ENCODE measurements at regions not wholly inside any gene's neighbourhood (a gene's known extent, or its start where the extent isn't known, plus 50 kb on each side); places are given as distances from the start of the nearest gene placed in this dataset.

GRCh38 chr7:124187962-124188361, 155.1 kb upstream of the TMEM229A start:
- H3K9ac ChIP-seq, result no peak overlapping the region
- H4K20me1 ChIP-seq (ENCODE audit: low read depth), result no peaks in the 10 kb centered on the region
- Mint-ChIP-seq H3K27me3 (ENCODE audit: insufficient read depth, low read depth) (peaks cover 4% of the 10 kb centered on the region), H3K9me3 (no peaks in the 10 kb centered on the region), H3K4me1 (peaks cover 32% of the 10 kb centered on the region), H3K4me3 (no peak overlapping the region), H3K36me3 (no peaks in the 10 kb centered on the region), H3K27ac (no peak overlapping the region)
- peaks cover 16% of the 10 kb centered on the region for H3K4me1 ChIP-seq
- H2AFZ ChIP-seq (replicated peaks), result peak overlapping the region; percentile 85
- no peaks in the 10 kb centered on the region for H3K27me3 ChIP-seq
- H3K9me3 ChIP-seq (ENCODE audit: low read depth), result no peaks in the 10 kb centered on the region
- H3K4me2 ChIP-seq, result peak overlapping the region; percentile 21
- H3K27ac ChIP-seq, result no peak overlapping the region
- DNase-seq (ENCODE audit: low spot score), result peak; percentile 7
- TF ChIP-seq EZH2phosphoT487 (IDR thresholded peaks at IDR 0.05) (no peak), CTCF (IDR thresholded peaks at IDR 0.05) (no peak), EZH2 (IDR thresholded peaks at IDR 0.05) (no peak)
- H3K79me2 ChIP-seq (ENCODE audit: low read depth), result no peaks in the 10 kb centered on the region
- no peaks in the 10 kb centered on the region for H3K36me3 ChIP-seq
- peaks cover 3% of the 10 kb centered on the region for H3F3A ChIP-seq (ENCODE audit: low read depth)
- H3K4me3 ChIP-seq, result no peak overlapping the region

GRCh38 chr7:124183649-124184048, 150.8 kb upstream of the TMEM229A start:
- Histone ChIP-seq H3K36me3 (no peaks in the 10 kb centered on the region), H3K9ac (no peak overlapping the region), H3K27me3 (no peaks in the 10 kb centered on the region), H3K9me3 (ENCODE audit: low read depth) (no peaks in the 10 kb centered on the region), H4K20me1 (ENCODE audit: low read depth) (no peaks in the 10 kb centered on the region), H3K79me2 (ENCODE audit: low read depth) (no peaks in the 10 kb centered on the region), H2AFZ (replicated peaks) (no peak overlapping the region), H3K27ac (no peak overlapping the region), H3F3A (ENCODE audit: low read depth) (peaks cover 3% of the 10 kb centered on the region), H3K4me3 (no peak overlapping the region), H3K4me2 (no peak overlapping the region), H3K4me1 (peaks cover 8% of the 10 kb centered on the region)
- DNase-seq (ENCODE audit: low spot score), result no peak
- Mint-ChIP-seq H3K4me3 (no peak overlapping the region), H3K27me3 (ENCODE audit: insufficient read depth, low read depth) (no peaks in the 10 kb centered on the region), H3K9me3 (no peaks in the 10 kb centered on the region), H3K27ac (no peak overlapping the region), H3K36me3 (no peaks in the 10 kb centered on the region), H3K4me1 (peaks cover 7% of the 10 kb centered on the region)
- TF ChIP-seq EZH2phosphoT487 (IDR thresholded peaks at IDR 0.05), result no peak
- no peak for TF ChIP-seq CTCF (IDR thresholded peaks at IDR 0.05)
- TF ChIP-seq EZH2 (IDR thresholded peaks at IDR 0.05), result no peak

- no peaks in the 10 kb centered on the region for H3K27me3 ChIP-seq
- no peaks in the 10 kb centered on the region for H3K4me1 ChIP-seq
- Mint-ChIP-seq H3K27me3 (ENCODE audit: insufficient read depth, low read depth) (no peaks in the 10 kb centered on the region), H3K9me3 (no peaks in the 10 kb centered on the region), H3K27ac (no peak overlapping the region), H3K36me3 (no peaks in the 10 kb centered on the region), H3K4me1 (no peaks in the 10 kb centered on the region), H3K4me3 (no peak overlapping the region)
- no peak overlapping the region for H3K9ac ChIP-seq
- no peak overlapping the region for H3K4me3 ChIP-seq
- H3K36me3 ChIP-seq, result no peaks in the 10 kb centered on the region
- no peak for TF ChIP-seq EZH2 (IDR thresholded peaks at IDR 0.05)
- TF ChIP-seq CTCF (IDR thresholded peaks at IDR 0.05), result no peak
- TF ChIP-seq EZH2phosphoT487 (IDR thresholded peaks at IDR 0.05), result no peak
- H3K79me2 ChIP-seq (ENCODE audit: low read depth), result no peaks in the 10 kb centered on the region
- H2AFZ ChIP-seq (replicated peaks), result no peak overlapping the region
- no peaks in the 10 kb centered on the region for H3F3A ChIP-seq (ENCODE audit: low read depth)
- no peak overlapping the region for H3K27ac ChIP-seq
- no peak for DNase-seq (ENCODE audit: low spot score)
- H3K4me2 ChIP-seq, result no peak overlapping the region
- H4K20me1 ChIP-seq (ENCODE audit: low read depth), result no peaks in the 10 kb centered on the region
- H3K9me3 ChIP-seq (ENCODE audit: low read depth), result no peaks in the 10 kb centered on the region
Observed at GRCh38 chr7:124179641-124180040, 146.8 kb upstream of the TMEM229A start.
